ENCODE measurements at regions not wholly inside any gene's neighbourhood (a gene's known extent, or its start where the extent isn't known, plus 50 kb on each side); places are given as distances from the start of the nearest gene placed in this dataset.
A peak's percentile ranks its signal among the peaks of the same experiment; 100 is the strongest.

DNA sequence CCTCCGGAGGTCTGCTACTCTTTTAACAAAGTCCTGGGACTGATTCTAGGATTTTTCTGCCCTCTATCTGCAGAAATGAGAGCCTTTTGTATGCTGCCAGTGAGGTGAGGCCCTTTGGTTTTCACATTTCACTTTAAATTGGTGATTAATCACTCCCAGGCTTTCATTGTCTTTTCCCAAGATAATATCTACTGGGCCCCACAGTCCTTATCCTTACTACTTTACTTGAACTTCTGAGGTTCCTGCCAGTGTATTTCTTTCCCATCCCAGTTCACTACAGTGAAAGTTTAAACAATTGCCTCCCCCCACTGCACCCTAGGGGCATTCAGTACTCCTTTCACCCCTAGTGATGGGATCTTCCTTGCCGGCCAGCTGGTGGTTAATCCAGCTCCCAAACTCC lies 127.4 kb upstream of the INHBA start:
- H3K36me3 Mint-ChIP-seq (ENCODE audit: low read depth) = no peaks in the 10 kb centered on the region
- CTCF ChIA-PET = no interaction called here
- TF ChIP-seq, protein P1, sequence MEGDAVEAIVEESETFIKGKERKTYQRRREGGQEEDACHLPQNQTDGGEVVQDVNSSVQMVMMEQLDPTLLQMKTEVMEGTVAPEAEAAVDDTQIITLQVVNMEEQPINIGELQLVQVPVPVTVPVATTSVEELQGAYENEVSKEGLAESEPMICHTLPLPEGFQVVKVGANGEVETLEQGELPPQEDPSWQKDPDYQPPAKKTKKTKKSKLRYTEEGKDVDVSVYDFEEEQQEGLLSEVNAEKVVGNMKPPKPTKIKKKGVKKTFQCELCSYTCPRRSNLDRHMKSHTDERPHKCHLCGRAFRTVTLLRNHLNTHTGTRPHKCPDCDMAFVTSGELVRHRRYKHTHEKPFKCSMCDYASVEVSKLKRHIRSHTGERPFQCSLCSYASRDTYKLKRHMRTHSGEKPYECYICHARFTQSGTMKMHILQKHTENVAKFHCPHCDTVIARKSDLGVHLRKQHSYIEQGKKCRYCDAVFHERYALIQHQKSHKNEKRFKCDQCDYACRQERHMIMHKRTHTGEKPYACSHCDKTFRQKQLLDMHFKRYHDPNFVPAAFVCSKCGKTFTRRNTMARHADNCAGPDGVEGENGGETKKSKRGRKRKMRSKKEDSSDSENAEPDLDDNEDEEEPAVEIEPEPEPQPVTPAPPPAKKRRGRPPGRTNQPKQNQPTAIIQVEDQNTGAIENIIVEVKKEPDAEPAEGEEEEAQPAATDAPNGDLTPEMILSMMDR (IDR thresholded peaks at IDR 0.05) = no peak
- peaks cover 15% of the 10 kb centered on the region for H3K9me3 Mint-ChIP-seq
- POLR2A ChIA-PET = no interaction called here
- peaks cover 2% of the 10 kb centered on the region for H3K4me1 Mint-ChIP-seq (ENCODE audit: low read depth)
- DNase-seq = no peak
- intact Hi-C loops (cut with micrococcal nuclease) = no loop called here
- no peak overlapping the region for H3K4me3 Mint-ChIP-seq
- ATAC-seq = no peak
- peaks cover 2% of the 10 kb centered on the region for H3K27me3 Mint-ChIP-seq
- no peak overlapping the region for H3K27ac Mint-ChIP-seq

DNA sequence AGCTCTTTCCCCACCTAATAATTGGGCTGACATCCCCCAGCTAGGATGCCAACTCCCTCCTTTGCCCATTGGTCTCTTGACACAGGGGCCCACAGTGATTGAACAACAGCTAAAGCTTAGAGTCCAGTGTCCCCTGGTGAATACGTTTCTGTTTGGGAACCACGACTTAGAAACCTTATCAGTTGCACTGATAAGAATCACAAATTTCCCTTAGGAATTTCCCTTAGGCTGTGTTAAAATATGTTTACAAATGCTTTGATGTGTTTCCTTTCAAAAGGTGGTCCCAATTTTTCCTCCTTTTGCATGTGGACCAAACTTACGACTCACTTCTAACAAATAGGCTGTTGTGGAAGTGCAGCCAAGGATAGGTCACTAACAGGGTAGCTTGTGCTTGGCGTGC lies 126.0 kb upstream of the INHBA start:
- CTCF ChIA-PET = no interaction called here
- TF ChIP-seq, protein P1 (IDR thresholded peaks at IDR 0.05) = no peak
- ATAC-seq (no peak), DNase-seq (no peak)
- peaks cover 15% of the 10 kb centered on the region for H3K9me3 Mint-ChIP-seq
- POLR2A ChIA-PET = no interaction called here
- intact Hi-C loops (cut with micrococcal nuclease) = no loop called here
- H3K27me3 Mint-ChIP-seq = peaks cover 2% of the 10 kb centered on the region
- H3K36me3 Mint-ChIP-seq (ENCODE audit: low read depth) = no peaks in the 10 kb centered on the region
- H3K27ac Mint-ChIP-seq = no peak overlapping the region
- H3K4me1 Mint-ChIP-seq (ENCODE audit: low read depth) = peaks cover 7% of the 10 kb centered on the region
- no peak overlapping the region for H3K4me3 Mint-ChIP-seq

DNA sequence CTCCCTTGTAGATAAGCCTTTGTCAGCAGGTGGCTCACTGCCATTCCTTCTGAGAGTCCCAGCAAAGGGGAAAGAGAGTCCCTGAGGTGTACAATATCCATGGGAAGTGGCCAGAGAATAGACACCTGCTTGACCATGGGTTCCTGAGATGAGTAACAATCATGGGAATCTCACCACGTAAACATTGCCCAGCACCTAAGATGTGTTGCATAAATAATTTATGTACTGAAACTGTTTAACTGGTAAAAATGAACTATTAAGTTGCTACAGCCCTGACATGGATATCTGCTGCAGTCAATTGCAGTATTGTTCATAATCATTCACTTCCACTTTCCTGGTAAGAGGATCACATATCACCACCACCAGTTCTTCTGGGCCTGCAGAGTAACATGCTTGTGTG lies 123.8 kb upstream of the INHBA start:
- TF ChIP-seq, protein P1 (IDR thresholded peaks at IDR 0.05) = no peak
- no peak overlapping the region for H3K27ac Mint-ChIP-seq
- peaks cover 5% of the 10 kb centered on the region for H3K9me3 Mint-ChIP-seq
- H3K4me3 Mint-ChIP-seq = no peak overlapping the region
- peaks cover 5% of the 10 kb centered on the region for H3K4me1 Mint-ChIP-seq (ENCODE audit: low read depth)
- DNase-seq (no peak), ATAC-seq (no peak)
- POLR2A ChIA-PET = no interaction called here
- CTCF ChIA-PET = no interaction called here
- intact Hi-C loops (cut with micrococcal nuclease) = no loop called here
- H3K36me3 Mint-ChIP-seq (ENCODE audit: low read depth) = no peaks in the 10 kb centered on the region
- H3K27me3 Mint-ChIP-seq = peaks cover 11% of the 10 kb centered on the region

DNA sequence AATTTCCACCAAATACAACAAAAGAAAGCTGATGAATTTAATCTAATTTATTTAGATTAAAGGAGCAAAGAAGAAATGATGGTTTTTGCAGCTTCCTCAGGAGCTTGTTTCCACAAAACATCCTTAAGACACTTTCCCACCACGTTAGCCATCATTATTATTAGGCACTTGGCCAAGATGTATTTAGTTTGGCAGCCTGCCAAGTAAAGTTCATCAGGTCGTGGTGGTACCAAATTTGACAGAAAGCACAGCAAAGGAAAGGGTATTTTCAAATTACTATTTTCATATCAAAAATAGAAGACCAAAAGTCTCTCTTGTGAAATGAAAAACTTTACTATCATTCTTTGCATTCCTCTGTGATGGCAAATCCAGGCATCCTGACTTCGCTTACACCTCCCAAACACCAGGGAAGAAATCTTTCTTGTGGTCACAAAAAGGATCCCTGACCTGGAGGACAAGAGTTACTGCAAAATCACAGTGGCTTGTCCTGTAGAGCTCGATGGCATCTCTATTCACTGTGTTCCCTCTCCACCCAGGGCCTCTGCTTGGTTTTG lies 123.1 kb upstream of the INHBA start:
- H3K4me1 Mint-ChIP-seq (ENCODE audit: low read depth) = peaks cover 5% of the 10 kb centered on the region
- peaks cover 2% of the 10 kb centered on the region for H3K9me3 Mint-ChIP-seq
- DNase-seq (no peak), ATAC-seq (no peak)
- peaks cover 13% of the 10 kb centered on the region for H3K27me3 Mint-ChIP-seq
- POLR2A ChIA-PET = no interaction called here
- intact Hi-C loops (cut with micrococcal nuclease) = no loop called here
- TF ChIP-seq, protein P1 (IDR thresholded peaks at IDR 0.05) = no peak
- no peaks in the 10 kb centered on the region for H3K36me3 Mint-ChIP-seq (ENCODE audit: low read depth)
- no peak overlapping the region for H3K4me3 Mint-ChIP-seq
- no peak overlapping the region for H3K27ac Mint-ChIP-seq
- CTCF ChIA-PET = no interaction called here

DNA sequence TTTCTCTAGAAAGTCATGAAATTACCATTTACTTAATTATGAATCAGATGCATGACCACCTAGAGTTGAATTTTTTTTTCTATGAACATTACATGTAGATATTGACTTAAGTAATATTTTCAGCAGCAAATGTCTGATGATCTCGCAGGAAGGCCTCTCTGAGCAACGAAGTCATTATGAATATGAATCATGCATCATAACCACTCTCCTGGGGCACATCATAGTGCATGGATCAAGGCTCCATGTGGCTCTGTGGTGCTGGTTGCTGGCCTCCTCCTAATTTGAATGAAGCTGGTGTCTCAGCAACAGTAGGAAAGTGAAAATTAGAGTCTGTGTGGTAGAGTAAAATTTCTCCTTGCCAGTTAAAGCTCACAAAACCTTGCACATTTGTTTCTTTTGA lies 121.4 kb upstream of the INHBA start:
- DNase-seq = peak; percentile 38
- Mint-ChIP-seq H3K36me3 (ENCODE audit: low read depth) (no peaks in the 10 kb centered on the region), H3K9me3 (peaks cover 3% of the 10 kb centered on the region), H3K27ac (no peak overlapping the region), H3K4me3 (no peak overlapping the region), H3K4me1 (ENCODE audit: low read depth) (peaks cover 5% of the 10 kb centered on the region), H3K27me3 (peaks cover 14% of the 10 kb centered on the region)
- CTCF ChIA-PET = interaction anchor here (0.7 kb wide), 1 partner anchor 14 kb away, joined by 3 read pairs; no protein-coding TSS in a partner anchor
- intact Hi-C loops (cut with micrococcal nuclease) = no loop called here
- peak; percentile 83 for ATAC-seq
- POLR2A ChIA-PET = no interaction called here
- TF ChIP-seq, protein P1 (IDR thresholded peaks at IDR 0.05) = no peak

Data from activated CD8-positive, alpha-beta T cell treated with anti-CD3 and anti-CD28 coated beads for 36 hours (primary cell).